TTC549 (cell line): ENCODE measurements at regions not wholly inside any gene's neighbourhood (a gene's known extent, or its start where the extent isn't known, plus 50 kb on each side); places are given as distances from the start of the nearest gene placed in this dataset.
"Not testable (repeated sequence)": the region's sequence is repeated elsewhere in the genome, so short reads cannot be mapped to it uniquely, and the experiment has no call there.

ENCODE experiments used
- FAIRE-seq: peaks from 2 replicates; lab custom pipeline; 2012; peaks lifted over from hg19 to GRCh38; lab: Jason Lieb, UNC

GRCh38 chr1:81201779-81202178, 599.0 kb upstream of the ADGRL2 start:
- no peak for FAIRE-seq

GRCh38 chr1:81197591-81197990, 603.1 kb upstream of the ADGRL2 start:
- no peak for FAIRE-seq

DNA sequence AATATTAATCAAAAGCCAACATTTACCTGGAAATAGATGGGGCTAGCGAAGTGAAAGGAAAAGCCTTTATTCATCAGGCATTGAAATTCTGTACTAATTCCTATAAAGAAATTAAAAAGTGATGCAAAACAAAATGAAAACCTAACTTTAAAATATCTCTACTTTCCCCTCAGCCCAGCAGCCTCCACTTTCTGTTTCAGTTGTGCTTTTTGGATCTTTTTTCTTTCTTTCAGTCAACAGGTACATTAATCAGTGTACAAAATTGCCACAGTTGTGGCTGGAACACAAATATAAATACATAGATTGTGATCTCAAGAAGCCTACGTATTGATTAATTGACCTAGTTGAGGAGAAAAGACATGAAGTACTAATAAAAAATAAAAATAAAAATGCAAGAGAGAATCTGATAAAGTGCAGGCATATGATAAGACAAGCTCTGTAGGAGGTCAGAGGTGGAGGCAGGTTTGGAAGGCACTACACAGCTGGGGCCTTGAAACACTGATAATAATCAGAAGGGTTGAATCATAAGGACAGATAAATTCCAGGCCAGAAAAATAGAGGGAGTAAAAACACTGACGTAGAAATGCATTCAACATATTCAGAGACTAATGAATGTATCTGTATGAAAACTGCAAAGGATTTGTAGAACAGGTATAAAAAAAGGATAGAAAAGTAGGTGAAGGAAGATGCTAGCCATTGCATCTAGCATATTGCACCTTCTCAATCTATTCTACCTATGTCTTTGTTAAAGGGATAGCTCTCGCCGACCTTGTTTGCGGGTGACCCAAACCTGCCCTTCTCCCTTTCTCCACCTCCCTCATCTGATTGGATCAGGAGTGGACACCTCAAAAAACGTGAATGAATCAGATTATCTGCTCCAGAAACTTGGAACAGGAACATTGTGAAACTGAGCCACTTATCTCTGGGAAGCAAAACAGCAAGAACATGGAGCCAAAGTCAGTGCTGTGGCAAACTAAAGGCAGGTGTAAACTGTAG, 607.8 kb upstream of the ADGRL2 start:
- no peak for FAIRE-seq

GRCh38 chr1:81190003-81190402, 610.7 kb upstream of the ADGRL2 start:
- FAIRE-seq = no peak

- no peak for FAIRE-seq
These were observed 613.1 kb upstream of the ADGRL2 start for GRCh38 chr1:81187635-81188034.

DNA sequence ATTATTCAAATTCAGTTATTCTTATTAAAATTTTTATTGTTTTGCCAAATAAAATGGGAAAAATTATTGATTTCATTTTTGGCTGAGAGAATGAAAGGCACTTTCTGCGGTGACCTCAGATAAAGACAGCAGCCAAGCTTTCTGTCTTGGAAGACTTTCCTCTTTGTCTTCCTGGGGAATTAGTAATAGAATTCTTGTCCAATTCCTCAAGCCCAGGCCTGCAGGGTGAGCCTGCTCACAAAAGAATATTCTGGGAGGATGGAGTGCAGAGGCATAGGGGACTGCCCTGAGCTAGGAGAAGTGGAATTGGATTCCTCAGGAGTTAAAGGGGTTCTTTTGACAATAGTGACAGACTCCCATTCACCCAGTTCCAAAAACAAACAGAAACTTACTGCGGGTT, 614.5 kb upstream of the ADGRL2 start:
- no peak for FAIRE-seq

GRCh38 chr1:81183553-81183952, 617.2 kb upstream of the ADGRL2 start:
- FAIRE-seq = no peak

DNA sequence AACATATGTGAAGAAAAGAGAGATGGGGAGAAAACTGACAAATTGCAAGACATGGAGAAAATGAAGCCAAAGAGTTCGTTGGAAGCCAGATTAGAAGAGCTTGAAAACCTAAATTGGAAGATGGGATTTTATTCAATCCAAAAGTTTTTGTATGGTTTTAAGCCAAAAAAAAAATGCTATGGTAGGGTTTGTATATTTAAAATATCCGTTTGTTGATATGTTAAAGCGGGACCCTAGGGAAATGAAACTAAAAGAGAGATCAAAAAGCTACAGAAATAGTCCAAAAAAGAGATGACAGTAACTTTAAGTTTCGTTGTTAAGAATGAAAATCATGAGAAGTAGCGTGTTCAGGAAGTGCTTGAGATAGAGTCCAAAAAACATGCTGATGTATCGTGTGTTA, 617.7 kb upstream of the ADGRL2 start:
- FAIRE-seq = no peak

GRCh38 chr1:81179242-81179641, 621.5 kb upstream of the ADGRL2 start:
- no peak for FAIRE-seq

DNA sequence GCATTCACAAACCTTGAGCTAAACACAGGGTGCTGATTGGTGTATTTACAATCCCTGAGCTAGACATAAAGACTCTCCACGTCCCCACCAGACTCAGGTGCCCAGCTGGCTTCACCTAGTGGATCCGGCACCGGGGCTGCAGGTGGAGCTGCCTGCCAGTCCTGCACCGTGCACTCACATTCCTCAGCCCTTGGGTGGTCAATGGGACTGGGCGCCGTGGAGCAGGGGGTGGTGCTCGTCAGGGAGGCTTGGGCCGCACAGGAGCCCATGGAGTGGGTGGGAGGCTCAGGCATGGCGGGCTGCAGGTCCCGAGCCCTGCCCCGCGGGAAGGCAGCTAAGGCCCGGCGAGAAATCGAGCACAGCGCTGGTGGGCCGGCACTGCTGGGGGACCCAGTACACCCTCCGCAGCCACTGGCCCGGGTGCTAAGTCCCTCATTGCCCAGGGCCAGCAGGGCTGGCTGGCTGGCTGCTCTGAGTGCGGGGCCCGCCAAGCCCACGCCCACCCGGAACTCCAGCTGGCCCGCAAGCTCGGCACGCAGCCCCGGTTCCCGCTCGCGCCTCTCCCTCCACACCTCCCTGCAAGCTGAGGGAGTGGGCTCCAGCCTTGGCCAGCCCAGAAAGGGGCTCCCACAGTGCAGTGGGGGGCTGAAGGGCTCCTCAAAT, 622.2 kb upstream of the ADGRL2 start:
- FAIRE-seq = not testable (repeated sequence)

DNA sequence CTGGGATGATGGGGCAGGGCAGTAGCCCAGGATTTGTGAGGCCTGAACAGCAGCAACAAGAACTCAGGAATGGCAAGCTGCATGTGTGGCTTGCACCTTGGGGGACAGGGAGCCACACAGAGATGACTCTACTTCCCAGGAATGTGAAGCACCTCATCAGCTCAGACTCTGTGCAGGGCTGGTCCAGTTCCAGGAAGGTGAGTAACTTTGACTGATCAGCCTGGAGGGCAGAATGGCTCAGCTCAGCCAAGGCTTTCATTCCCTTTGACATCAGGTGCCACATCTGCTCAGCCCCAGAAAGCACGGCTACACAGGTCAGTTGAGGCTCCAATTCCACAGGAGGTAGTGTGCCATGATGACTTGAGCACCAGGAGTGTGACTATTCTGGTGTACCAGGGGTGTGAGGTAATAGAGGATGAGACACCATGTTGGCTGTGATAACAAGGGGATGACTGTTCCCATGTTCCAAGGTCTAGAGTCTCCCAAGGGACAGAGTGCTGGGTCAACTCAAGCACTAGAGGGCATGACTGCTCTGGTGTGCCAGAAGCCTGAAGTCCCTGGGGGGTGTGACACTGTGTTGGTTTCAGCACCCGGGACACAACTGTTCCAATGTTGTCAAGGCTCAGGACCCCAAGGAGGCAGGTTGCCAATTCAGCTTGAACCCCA, 625.8 kb upstream of the ADGRL2 start:
- FAIRE-seq = no peak

DNA sequence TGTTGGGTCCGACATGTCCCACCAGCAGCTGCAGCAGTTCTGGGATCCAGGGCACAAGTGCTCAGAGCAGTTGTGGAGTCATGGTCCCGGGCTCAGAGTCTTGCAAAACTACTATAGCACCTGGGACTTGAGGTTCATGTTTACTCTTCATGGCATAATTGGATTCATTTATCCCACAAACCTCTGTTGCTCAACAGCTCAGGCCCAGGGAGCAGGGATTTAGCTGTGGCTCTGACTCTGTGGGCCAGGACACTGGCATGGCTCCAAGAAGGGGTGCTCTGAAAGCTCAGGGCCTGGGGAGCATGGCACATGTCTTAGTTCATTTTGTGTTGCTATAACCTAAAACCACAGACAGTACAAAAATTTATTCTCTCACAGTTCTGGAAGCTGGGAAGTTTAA, 626.7 kb upstream of the ADGRL2 start:
- FAIRE-seq = no peak

DNA sequence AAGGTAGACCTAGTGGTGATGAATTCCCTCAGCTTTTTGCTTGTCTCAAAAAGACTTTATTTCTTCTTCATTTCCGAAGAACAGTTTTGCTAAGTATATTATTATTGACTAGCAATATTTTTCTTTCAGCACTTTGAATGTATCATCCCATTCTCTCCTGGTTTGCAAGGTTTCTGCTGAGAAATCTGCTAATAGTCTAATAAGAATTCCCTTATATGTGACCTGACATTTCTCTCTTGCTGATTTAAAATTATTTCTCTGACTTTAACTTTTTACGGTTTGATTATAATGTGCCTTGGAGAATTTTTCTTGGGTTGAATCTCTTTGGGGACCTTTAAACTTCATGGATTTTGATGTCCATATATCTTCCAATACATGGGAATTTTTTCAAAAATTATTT, 628.3 kb upstream of the ADGRL2 start:
- no peak for FAIRE-seq

GRCh38 chr1:81170721-81171120, 630.0 kb upstream of the ADGRL2 start:
- no peak for FAIRE-seq

- FAIRE-seq = no peak
These were observed 634.8 kb upstream of the ADGRL2 start for GRCh38 chr1:81165963-81166362.

GRCh38 chr1:81160696-81161095, 640.0 kb upstream of the ADGRL2 start:
- no peak for FAIRE-seq

DNA sequence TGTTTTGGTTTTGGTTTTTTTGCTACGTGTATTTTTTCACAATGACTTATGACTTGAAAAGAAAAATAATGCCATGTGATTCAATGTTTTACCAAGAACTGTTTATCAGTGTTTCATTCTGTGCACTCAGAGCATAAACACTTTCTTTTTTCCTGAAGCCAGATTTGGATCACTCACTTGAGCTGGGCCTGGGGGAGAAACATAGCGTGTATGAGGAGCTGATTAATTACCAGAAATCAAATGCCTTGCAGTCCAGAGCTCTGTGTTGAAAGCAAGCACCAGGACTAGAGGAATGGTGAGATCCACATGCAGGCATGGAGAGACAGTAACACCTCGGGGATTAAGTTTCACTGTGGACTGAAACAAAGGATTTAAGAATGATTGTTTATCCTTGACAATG, 642.1 kb upstream of the ADGRL2 start:
- FAIRE-seq = no peak

GRCh38 chr1:81157686-81158085, 643.0 kb upstream of the ADGRL2 start:
- no peak for FAIRE-seq

- no peak for FAIRE-seq
These were observed 643.8 kb upstream of the ADGRL2 start for GRCh38 chr1:81156887-81157286.

GRCh38 chr1:81155131-81155530, 645.6 kb upstream of the ADGRL2 start:
- no peak for FAIRE-seq

DNA sequence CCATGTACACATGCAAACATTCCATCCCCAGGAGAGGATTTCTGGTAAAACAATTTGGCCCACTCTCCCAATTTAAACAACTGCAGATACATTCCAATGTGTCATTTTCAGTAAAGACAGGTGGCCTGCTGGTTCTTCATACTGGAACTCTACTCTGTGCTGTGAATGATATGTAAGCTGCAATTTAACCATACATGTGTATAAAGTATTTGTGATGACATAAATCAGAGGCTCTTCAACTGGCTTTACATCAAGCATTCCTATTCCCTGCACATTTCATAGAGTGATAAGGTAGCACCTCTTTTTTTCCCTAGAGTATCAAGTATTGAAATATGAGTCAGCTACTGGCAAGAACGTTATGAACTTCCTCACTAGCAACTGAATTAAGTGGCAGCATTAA, 649.5 kb upstream of the ADGRL2 start:
- FAIRE-seq = no peak

DNA sequence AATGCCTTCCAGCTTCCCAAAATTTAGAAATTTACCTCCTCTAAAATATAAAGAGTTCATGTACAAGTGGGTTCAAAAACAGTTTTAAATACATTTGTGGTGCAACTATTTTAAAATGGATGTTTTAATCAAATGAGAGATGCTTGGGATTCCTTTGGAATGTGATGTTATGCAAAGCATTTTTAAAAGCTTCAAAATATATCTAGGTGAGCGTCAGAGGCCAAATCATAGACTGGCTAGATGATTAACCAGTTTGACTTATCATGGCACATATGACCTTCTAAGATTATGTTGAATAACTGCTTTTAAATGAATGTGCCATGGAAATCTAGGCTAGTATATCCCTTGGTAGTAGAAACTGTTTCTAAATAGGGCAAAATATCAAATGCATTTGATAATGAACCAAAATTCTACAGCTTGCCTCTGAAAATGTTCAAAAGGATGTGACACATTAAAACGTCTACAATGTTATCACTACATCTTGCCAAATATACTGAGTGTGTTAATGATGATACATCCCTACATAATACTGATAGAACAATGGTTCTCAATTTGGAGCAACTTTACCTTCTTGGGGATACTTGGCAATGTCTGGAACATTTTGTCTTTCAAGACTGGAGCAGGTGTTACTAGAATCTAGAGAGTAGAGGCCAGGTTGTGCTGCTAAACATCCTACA, 650.9 kb upstream of the ADGRL2 start:
- FAIRE-seq = no peak
